SK-N-MC (cell line): ENCODE measurements at regions not wholly inside any gene's neighbourhood (a gene's known extent, or its start where the extent isn't known, plus 50 kb on each side); places are given as distances from the start of the nearest gene placed in this dataset.

Source experiments
- EZH2 ChIP-seq: fragments of 200-600 bp; sonication (generic); IDR thresholded peaks from one replicate; pipeline ENCODE4 v1.6.1; 2017; ENCODE audit warnings: antibody characterized with exemption
- FOXP2 ChIP-seq: optimal IDR thresholded peaks from 2 replicates; pipeline ENCODE3; 2011; ENCODE audit warnings: mild to moderate bottlenecking, moderate library complexity; ENCODE audit not compliant: insufficient read depth; ENCODE audit errors: extremely low read length, control extremely low read depth
- POLR2AphosphoS5 ChIP-seq: IDR thresholded peaks from 2 replicates; pipeline ENCODE4 v1.6.1; 2012; ENCODE audit warnings: mild to moderate bottlenecking, low read depth, low read length, borderline replicate concordance

GRCh38 chr13:40422588-40423235, 243.7 kb downstream of the FOXO1 start:
- TF ChIP-seq POLR2AphosphoS5 (no peak), EZH2 (no peak), FOXP2 (no peak)
